ENCODE measurements at regions not wholly inside any gene's neighbourhood (a gene's known extent, or its start where the extent isn't known, plus 50 kb on each side); places are given as distances from the start of the nearest gene placed in this dataset.
A peak's percentile ranks its signal among the peaks of the same experiment; 100 is the strongest.
"Not testable (repeated sequence)": the region's sequence is repeated elsewhere in the genome, so short reads cannot be mapped to it uniquely, and the experiment has no call there.

DNA sequence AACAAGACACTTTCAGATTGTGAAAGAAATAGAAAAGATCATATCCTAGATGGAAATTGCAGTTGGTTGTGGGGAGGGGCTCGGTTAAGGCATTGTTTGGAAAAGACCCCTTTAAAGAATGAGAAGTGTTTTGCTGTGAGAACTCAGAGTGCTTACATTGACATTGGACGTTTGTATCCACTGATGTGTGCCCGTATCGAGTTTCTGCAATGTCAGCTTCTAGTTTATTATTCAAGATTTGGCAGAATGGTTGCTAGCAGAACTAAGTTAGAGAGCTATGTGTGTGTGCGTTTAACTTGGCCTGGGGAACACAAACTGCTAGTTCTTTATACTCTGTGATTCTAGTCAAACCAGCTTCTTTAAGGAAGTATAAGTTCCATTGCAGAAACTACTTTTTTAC, 2702.5 kb downstream of the PCDH7 start:
- DNase-seq (ENCODE audit: low read depth, low spot score): no peak

- no peak for DNase-seq (ENCODE audit: low read depth, low spot score)
These were observed 2705.8 kb downstream of the PCDH7 start for GRCh38 chr4:33425936-33426335.

GRCh38 chr4:33427676-33428075, 2707.5 kb downstream of the PCDH7 start:
- DNase-seq (ENCODE audit: low read depth, low spot score): no peak

DNA sequence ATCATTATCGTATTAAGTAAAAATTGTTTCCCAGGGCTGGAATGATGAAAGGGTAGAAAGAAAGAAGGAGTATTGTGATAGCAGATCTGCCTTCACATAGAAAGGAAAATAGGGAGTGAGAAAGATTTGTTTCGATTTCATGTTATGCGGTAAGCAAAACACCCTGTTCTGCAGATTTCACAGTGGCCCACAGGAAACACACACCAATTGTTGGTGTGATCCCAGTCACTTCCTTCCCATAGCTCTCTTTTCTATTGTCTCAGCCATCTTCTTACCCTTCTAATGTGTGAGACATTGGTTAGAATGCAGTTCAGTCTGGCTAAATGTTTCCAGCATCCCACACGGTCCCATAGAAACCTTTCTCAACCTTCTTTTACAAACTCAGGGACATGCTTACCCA, 2709.8 kb downstream of the PCDH7 start:
- DNase-seq (ENCODE audit: low read depth, low spot score): no peak

- no peak for DNase-seq (ENCODE audit: low read depth, low spot score)
These were observed 2717.2 kb downstream of the PCDH7 start for GRCh38 chr4:33437406-33437805.

- DNase-seq (ENCODE audit: low read depth, low spot score): no peak
These were observed 2726.8 kb downstream of the PCDH7 start for GRCh38 chr4:33446953-33447352.

DNA sequence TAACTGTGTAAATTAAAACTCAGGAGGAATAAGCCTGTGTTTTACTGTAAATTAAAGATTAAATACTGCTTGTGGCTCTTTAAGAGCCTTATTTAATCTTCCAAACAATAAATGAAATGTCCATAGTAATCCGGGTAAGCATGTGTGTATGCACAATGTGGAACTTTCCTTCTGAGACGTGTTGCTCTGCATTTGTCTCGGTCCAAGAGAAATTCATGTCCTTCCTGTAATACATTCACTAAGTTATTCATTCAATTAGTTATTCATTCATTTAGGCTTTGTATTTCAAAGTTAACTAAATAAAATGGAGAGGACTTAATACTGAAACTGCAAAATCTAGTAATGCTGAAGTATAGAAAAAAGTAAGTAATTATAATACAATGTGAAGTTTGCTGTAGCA, 2728.8 kb downstream of the PCDH7 start:
- no peak for DNase-seq (ENCODE audit: low read depth, low spot score)

GRCh38 chr4:33453436-33453835, 2733.3 kb downstream of the PCDH7 start:
- DNase-seq (ENCODE audit: low read depth, low spot score): no peak

- DNase-seq (ENCODE audit: low read depth, low spot score): no peak
These were observed 2733.7 kb downstream of the PCDH7 start for GRCh38 chr4:33453916-33454315.

DNA sequence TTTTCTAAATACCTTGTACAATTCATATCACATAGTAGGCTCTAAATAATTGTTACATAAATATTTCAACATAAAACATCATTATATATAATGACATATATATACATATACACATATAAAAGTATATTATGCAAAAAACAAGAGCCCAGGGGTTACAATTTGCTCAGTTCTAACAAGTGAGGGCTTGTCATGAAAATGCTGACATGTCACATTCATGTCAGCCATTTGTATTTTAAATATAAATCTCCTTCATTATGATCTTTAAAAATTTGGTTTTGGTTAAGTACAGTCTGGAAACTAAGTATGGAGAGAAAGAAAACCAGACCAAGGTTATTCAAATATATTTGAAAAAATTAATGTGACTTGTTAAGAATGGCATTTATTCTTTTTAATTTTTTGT, 2745.4 kb downstream of the PCDH7 start:
- no peak for DNase-seq (ENCODE audit: low read depth, low spot score)

DNA sequence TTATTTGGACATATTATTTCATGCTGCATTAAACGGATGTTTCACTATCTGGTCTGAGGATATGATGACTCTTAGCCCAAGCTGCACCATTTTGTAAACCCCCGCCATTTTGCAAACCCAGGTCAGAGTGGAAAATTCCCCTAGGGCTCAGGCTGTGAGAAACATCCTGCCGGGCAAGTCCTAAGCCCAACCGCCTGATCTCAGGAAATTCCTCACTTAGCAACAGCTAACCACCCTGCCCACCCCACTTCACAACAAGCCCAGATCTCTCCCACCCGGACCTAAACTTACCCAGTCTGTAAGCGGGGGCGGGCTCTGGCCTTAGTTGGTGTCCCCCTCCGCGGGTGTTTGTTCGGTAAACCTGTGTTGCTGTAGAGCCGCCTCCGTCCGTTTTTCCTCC, 2747.1 kb downstream of the PCDH7 start:
- peak; percentile 20 for DNase-seq (ENCODE audit: low read depth, low spot score)

DNA sequence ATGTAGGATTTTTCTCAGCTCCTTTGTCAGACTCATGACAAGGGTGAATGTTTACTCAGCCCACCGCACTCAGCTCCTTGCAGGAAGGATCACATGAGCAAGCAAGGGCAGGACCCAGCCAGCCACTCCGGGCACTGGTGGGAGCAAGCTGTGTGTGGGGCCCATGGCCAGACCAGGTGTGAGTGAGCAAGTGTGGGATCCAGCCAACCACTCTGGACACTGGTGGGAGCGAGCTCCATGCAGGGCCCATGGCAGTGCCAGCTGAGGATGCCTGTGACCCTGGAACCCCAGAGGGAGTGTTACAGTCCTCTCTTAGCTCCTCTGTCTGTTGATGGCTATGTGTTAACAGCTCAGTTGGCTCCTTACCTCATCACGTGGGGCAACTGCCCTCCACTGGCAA, 2750.6 kb downstream of the PCDH7 start:
- DNase-seq (ENCODE audit: low read depth, low spot score): no peak

DNA sequence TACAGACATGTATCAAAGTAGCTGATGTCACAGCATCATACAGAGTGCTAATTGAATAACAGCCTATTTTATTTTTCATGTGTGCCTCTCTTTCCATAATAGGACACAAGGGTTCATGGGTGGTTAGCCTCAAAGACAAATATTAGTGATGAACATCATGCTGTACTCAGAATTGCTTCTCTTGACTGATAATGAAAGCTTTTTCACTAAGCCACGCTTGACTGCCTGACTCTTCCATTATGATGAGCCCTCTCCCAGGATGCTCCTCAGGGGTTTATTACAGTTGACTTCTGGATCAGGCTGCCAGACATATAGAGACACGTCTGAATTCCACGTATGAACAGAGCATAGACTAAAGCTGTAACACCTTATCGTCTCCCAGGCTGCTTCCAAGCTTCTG, 2757.5 kb downstream of the PCDH7 start:
- no peak for DNase-seq (ENCODE audit: low read depth, low spot score)

DNA sequence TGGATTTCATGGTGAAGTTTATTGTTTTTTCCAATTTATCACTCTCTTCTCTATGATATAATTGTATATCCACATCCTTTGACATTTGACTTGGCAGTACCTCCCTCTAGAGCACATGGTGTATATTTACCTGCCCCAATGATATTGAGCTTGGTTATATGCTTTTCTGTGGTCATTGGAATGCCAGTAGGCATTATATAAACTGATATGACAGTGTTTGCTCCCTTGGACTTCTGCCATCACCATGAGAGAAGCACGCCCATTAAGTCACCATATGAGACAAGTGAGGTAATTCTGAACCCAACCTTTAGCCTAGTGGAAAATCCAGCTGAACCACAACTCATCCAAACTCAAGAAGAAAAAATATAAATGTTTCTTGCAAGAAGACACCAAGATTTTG, 2761.5 kb downstream of the ARAP2 start:
- no peak for DNase-seq (ENCODE audit: low read depth, low spot score)

GRCh38 chr4:33485111-33485510, 2759.2 kb downstream of the ARAP2 start:
- no peak for DNase-seq (ENCODE audit: low read depth, low spot score)

- DNase-seq (ENCODE audit: low read depth, low spot score): no peak
These were observed 2751.1 kb downstream of the ARAP2 start for GRCh38 chr4:33493231-33493630.

- no peak for DNase-seq (ENCODE audit: low read depth, low spot score)
These were observed 2750.2 kb downstream of the ARAP2 start for GRCh38 chr4:33494150-33494549.

DNA sequence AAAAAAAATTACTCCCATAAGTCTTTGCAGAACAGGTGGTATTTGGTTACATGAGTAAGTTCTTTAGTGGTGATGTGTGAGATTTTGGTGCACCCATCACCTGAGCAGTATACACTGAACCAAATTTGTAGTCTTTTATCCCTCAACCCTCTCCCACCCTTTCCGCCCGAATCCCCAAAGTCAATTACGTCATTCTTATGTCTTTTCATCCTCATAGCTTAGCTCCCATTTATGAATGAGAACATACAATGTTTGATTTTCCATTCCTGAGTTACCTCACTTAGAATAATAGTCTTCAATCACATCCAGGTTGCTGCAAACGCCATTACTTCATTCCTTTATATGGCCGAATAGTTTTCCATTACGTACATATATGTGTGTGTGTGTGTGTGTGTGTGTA, 2742.7 kb downstream of the ARAP2 start:
- DNase-seq (ENCODE audit: low read depth, low spot score): not testable (repeated sequence)

GRCh38 chr4:33512397-33512796, 2731.9 kb downstream of the ARAP2 start:
- no peak for DNase-seq (ENCODE audit: low read depth, low spot score)

- no peak for DNase-seq (ENCODE audit: low read depth, low spot score)
These were observed 2725.5 kb downstream of the ARAP2 start for GRCh38 chr4:33518856-33519255.

GRCh38 chr4:33532821-33533220, 2711.5 kb downstream of the ARAP2 start:
- no peak for DNase-seq (ENCODE audit: low read depth, low spot score)

DNA sequence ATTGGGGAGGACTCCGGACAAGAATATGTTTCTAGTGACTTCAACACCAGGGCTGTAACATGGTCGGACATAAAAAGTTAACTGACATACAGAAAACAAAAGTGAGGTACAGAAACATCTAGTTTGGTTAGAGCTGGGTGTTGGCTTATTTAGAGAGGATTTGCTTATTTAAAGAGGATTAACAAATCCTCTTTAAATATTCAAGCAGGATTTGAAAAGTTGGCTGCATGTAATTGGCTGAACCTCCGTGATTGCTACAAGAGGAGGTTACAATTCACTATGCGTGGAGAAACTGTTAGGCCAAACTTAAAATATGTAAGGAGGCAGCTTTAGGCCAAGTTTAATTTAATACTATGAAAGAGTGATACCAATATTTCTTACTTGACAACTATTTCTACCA, 2707.4 kb downstream of the ARAP2 start:
- no peak for DNase-seq (ENCODE audit: low read depth, low spot score)

DNA sequence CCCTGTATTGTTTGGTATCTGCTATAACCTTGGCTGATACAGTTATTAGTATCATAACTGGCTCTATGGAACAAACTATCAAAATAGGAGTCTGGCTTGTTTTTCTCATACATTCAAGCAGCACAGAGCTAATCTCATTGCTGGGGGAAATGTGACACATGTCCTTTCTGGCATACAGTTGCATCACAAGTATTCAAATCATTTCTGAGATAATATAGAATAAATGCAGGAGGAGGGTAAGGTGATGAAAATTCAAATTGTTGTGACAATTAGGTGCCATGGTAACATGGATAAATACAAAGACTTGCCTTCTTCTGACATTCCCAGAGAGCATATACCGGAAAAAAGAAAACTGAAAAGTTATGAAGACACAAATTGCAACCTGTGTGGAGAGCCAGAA, 2706.8 kb downstream of the ARAP2 start:
- no peak for DNase-seq (ENCODE audit: low read depth, low spot score)

DNA sequence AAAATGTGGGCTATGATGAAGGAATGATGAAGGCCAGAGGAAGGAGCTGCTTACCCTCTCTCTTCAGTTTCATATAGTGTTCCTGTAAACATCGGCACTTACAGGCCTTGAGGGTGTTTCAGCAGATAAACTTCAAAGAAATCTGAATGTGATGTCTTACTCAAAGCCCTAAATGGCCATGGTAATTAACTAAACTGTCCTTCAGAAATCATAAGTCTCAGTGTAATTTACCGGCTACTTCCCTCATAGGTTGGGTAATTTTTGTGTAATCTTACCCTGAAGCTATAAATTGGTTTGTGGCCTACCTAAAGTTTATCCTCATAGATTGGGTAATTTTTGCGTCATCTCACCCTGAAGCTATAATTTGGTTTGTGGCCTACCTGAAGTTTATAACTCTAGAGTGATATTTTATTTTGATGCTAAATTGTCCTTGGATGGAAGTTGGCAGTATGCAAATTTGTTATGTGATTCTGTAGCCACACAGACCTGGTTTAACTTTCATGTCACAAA, 2700.3 kb downstream of the ARAP2 start:
- DNase-seq (ENCODE audit: low read depth, low spot score): no peak

GRCh38 chr4:33551244-33551643, 2693.1 kb downstream of the ARAP2 start:
- DNase-seq (ENCODE audit: low read depth, low spot score): no peak
